HG03135 (cell line): ENCODE measurements at regions not wholly inside any gene's neighbourhood (a gene's known extent, or its start where the extent isn't known, plus 50 kb on each side); places are given as distances from the start of the nearest gene placed in this dataset.
"Not testable (repeated sequence)": the region's sequence is repeated elsewhere in the genome, so short reads cannot be mapped to it uniquely, and the experiment has no call there.

Experiments used
- ATAC-seq: cut with Tn5 transposase; IDR thresholded peaks from one replicate; pipeline ENCODE4 v1.9.1; 2021; ENCODE audit warnings: mild to moderate bottlenecking, moderate library complexity; ENCODE audit not compliant: unreplicated experiment

GRCh38 chrX:121639781-121640180 lies 592.4 kb downstream of the GLUD2 start:
- no peak for ATAC-seq

- no peak for ATAC-seq
Observed at GRCh38 chrX:121641560-121641959, 594.1 kb downstream of the GLUD2 start.

- ATAC-seq: no peak
Observed at GRCh38 chrX:121642415-121642814, 595.0 kb downstream of the GLUD2 start.

GRCh38 chrX:121649417-121649816 lies 602.0 kb downstream of the GLUD2 start:
- ATAC-seq: no peak

- ATAC-seq: no peak
Observed at GRCh38 chrX:121655276-121655675, 607.9 kb downstream of the GLUD2 start.

GRCh38 chrX:121666171-121666570 lies 618.8 kb downstream of the GLUD2 start:
- ATAC-seq: no peak

- no peak for ATAC-seq
Observed at GRCh38 chrX:121671649-121672048, 624.2 kb downstream of the GLUD2 start.

- ATAC-seq: not testable (repeated sequence)
Observed at GRCh38 chrX:121709236-121709635, 661.8 kb downstream of the GLUD2 start.

- no peak for ATAC-seq
Observed at GRCh38 chrX:121733514-121733913, 686.1 kb downstream of the GLUD2 start.

GRCh38 chrX:121746105-121746504 lies 698.7 kb downstream of the GLUD2 start:
- no peak for ATAC-seq

GRCh38 chrX:121753602-121754001 lies 706.2 kb downstream of the GLUD2 start:
- ATAC-seq: not testable (repeated sequence)

GRCh38 chrX:121754301-121754700 lies 706.9 kb downstream of the GLUD2 start:
- no peak for ATAC-seq

- ATAC-seq: no peak
Observed at GRCh38 chrX:121755541-121755940, 708.1 kb downstream of the GLUD2 start.

GRCh38 chrX:121761845-121762244 lies 714.4 kb downstream of the GLUD2 start:
- no peak for ATAC-seq

- no peak for ATAC-seq
Observed at GRCh38 chrX:121763671-121764070, 716.3 kb downstream of the GLUD2 start.

- ATAC-seq: not testable (repeated sequence)
Observed at GRCh38 chrX:121768210-121768609, 720.8 kb downstream of the GLUD2 start.

GRCh38 chrX:121781991-121782390 lies 734.6 kb downstream of the GLUD2 start:
- ATAC-seq: no peak

- ATAC-seq: no peak
Observed at GRCh38 chrX:121782544-121782943, 735.1 kb downstream of the GLUD2 start.

GRCh38 chrX:121782976-121783375 lies 735.6 kb downstream of the GLUD2 start:
- ATAC-seq: no peak

GRCh38 chrX:121802881-121803412 lies 755.5 kb downstream of the GLUD2 start:
- ATAC-seq: no peak

GRCh38 chrX:121823406-121823805 lies 776.0 kb downstream of the GLUD2 start:
- no peak for ATAC-seq

GRCh38 chrX:121831601-121832000 lies 784.2 kb downstream of the GLUD2 start:
- ATAC-seq: no peak

- ATAC-seq: no peak
Observed at GRCh38 chrX:121832446-121832845, 785.0 kb downstream of the GLUD2 start.
